GM21619 (cell line): ENCODE measurements at regions not wholly inside any gene's neighbourhood (a gene's known extent, or its start where the extent isn't known, plus 50 kb on each side); places are given as distances from the start of the nearest gene placed in this dataset.
"Not testable (repeated sequence)": the region's sequence is repeated elsewhere in the genome, so short reads cannot be mapped to it uniquely, and the experiment has no call there.

Experiments
- ATAC-seq: cut with Tn5 transposase; IDR thresholded peaks from one replicate; pipeline ENCODE4 v1.9.1; 2021; ENCODE audit not compliant: unreplicated experiment

- not testable (repeated sequence) for ATAC-seq
Observed at GRCh38 chr20:57812632-57813031, 102.8 kb upstream of the PMEPA1 start.

GRCh38 chr20:57811374-57812020, 101.7 kb upstream of the PMEPA1 start:
- ATAC-seq = no peak

GRCh38 chr20:57810511-57811373, 100.9 kb upstream of the PMEPA1 start:
- no peak for ATAC-seq

- no peak for ATAC-seq
Observed at GRCh38 chr20:57809661-57810172, 99.9 kb upstream of the PMEPA1 start.

DNA sequence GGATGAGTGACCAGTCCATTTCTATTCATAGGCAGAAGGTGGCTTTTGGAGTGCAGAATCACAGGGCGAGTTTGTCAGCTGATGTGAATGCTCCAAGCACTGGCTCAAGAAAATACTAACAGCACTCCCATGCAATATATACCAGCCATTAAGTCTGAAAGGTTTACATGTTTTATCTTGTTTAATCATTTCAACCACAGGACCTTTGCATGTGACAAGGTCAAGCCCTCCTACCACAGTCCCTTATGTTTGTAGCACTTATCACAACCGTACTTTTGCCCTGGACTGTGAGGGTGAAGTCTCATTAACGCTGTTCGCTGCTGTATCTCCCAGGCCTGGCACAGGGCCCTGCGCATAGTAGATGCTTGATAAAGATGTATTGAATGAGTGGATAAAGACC, 99.3 kb upstream of the PMEPA1 start:
- ATAC-seq = no peak

DNA sequence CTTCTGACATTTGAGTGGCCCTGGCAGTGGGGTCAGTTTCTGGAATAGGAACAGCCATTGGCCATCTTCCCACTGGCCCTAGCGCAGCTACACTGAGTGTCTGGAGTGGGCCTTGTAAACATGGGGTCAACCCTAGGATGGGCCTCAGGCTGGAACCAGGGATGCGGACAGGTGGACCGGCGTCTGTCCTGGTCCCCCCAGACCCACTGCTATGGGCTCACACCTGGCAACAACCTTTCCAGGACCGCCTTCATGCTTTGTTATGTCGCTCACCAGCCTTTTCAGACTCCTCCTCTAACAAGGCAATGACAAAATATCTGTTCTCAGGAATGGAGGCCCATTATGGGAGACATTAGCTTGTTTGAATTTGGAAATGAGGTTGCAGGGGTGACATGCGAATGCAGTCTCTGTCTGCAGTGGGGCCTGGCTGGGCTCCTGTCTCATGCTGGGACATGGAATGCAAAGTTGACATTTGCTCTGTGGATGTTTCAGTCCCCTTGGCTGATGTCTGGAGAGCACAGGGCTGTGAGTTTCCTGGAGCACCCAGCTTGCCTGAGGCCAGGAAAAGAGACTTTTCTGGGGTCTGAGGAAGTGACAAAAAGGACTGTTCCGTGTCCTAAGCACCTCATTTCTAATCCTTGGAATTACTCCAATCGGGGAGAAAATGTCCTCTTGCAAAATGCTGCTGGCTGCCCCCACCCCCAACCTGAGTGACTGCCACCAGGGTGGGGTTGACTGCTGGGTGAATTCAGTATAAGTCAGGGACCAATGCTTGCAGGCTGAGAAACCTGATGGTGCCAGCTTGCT, 98.7 kb upstream of the PMEPA1 start:
- no peak for ATAC-seq

DNA sequence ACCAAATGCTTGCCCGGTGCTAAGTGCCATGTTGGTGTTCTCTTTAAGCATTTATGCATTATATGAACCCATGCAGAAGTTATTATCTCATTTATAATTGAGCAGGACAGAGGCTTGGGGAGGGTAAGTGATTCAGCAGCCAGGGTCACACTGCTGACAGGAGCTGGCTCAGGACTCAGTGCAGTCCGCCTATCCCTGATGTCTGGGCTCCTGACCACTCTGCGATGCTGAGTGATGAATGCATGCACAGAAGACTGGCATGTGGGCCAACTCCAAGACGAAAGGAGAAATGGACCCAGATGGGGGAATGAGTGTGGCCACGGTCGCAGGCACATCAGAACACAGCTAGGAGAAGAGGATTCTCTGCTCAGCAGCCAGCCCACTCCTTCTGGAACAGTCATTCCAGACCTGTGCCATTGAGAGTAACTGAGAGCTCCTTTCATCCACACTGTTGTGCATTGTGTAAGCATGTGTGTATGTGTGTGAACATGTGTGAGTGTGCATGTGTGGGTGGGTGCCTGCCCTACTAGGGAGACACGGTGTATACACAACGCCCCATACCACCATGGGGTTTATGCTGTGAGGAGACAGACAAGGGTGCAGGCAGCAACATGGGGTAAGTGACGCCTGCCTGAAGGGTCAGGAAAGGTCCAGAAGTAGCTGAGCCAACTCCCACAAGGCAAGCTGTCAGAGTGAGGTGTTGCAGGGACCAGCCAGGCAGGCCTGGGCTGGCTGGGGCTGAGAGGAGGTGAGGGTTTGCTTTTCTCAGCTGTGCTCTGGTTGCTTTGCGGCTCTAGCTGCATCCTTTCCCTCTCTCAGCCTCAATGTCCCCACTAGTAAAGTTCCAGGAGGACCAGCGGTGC, 97.8 kb upstream of the PMEPA1 start:
- ATAC-seq = no peak

DNA sequence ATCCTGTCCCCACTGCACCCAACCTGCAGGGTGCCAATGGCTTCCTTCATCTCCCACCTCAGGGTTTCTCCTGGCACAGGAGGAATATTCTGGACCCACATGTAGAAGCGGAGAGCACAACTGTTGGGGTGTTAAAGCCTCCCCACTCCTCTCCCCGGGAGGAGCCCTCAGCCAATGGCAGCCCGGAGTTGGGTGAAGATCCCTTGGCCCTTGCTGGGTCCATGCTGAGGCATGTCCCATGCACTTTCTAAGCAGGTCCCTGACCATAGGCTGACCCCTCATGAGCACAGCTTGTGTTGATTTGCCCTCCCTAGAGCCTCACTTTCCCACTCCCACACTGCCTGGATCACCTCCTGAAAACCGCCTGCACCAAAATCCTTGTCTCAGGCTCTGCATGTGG, 97.2 kb upstream of the PMEPA1 start:
- no peak for ATAC-seq

DNA sequence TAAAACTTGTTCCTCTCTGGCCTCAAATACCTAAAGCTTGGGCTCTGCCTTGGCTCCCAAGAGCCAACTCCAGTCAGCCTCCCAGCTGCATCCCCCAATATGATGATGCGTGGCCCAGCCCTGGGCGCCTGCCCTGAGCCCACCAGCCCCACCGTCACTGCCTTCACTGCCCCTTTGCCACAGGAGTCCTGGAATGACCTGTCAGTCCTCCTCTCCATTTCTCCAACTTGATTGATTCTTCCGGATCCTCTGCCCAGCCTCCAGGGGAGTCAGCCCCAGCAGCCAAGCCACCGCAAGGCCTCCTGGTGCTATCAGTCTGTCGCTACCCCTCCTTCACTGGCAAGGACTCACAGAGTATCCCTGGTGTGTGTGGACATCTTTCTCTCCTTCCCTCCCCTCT, 96.7 kb upstream of the PMEPA1 start:
- ATAC-seq = no peak

GRCh38 chr20:57805747-57806146, 95.9 kb upstream of the PMEPA1 start:
- ATAC-seq = no peak

GRCh38 chr20:57804470-57805250, 94.8 kb upstream of the PMEPA1 start:
- ATAC-seq = no peak

DNA sequence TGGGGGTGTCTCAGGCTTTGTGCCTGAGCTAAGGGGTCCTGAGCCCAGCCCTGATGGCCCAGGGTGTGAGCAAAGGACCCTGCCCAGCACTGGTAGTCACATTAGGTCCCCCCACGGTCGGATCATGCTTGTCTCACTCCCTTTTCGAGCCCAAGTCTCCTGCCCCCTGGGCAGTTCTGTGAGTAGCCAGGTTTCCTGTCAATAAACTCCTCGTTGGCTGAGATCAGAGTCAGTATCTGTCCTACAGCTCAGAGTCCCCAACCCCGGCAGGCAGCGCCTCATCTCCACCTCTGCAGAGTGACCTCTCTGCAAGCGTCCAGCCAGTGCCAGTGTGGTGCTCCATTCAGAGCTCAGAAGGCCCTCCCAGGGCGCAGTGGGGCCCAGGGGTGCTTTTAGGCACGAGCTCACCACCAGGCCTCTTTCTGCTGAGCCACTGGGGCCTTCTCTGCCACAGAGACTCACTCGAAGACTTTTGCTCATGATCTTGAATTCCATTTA, 93.7 kb upstream of the PMEPA1 start:
- ATAC-seq = no peak

DNA sequence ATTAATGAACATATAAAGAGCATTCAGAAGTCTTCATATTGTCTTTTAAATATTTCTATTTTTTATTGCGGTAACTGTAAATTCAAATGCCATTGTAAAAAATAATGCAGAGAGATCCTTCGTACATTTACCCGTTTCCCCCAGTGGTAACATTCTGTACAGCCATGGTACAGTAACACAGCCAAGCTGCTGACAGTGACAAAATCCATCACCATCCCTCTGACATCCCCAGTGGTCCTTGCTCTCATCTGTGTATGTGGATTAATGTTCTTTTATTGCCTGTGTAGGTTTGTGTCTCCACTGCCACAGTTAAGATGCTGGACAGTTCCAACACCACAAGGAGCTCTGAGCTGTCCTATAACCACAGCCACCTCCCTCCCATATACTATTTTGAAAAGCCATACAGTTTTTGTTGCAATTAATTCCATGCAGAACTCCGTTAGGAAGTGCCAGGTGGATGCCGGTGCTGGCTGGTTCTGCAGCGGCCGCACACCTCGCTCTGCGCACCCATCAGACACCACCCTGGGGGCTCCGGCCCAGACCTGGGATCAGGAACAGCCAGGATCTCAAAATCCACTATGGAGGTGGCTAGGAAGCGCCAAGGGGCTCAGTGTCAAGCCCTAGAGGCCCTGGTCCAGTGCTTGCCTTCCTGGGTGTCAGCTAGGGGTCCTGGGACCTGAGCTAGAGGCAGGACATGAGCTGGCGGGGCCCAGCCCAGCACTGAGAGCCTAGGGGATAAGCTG, 93.1 kb upstream of the PMEPA1 start:
- no peak for ATAC-seq

DNA sequence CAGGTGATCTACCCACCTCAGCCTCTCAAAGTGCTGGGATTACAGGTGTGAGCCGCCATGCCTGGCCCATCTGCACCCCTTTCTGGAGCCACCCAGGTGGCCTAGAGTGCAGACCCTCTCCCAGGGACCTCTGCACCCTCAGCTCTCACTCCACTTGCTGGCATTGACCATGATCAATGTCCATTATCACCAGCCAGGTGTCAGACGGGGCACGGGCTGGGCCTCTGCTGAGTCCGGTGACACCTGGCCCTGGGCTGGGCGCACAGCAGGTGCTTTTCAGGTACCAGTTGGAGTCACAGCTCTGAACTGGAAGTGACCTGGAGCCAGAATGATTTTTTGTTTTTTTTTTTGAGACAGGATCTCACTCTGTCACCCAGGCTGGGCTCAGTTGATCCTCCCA, 91.8 kb upstream of the PMEPA1 start:
- ATAC-seq = no peak

- no peak for ATAC-seq
Observed at GRCh38 chr20:57800791-57801430, 91.1 kb upstream of the PMEPA1 start.

DNA sequence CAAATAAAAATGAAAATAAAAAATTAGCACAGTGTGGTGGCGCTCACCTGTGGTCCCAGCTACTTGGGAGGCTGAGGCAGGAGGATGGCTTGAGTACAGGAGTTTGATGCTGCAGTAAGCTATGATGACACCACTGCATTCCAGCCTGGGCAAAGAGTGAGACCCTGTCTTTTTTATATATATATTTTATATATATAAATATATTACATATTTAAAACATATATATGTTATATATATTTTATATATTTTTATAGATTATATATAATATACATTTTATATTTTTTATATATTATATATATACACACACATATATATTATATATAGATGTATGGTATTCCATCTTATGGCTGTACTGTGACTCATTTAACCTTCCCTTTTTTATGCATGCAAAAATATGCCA, 87.6 kb upstream of the PMEPA1 start:
- ATAC-seq = no peak

GRCh38 chr20:57795977-57796560, 86.3 kb upstream of the PMEPA1 start:
- no peak for ATAC-seq

DNA sequence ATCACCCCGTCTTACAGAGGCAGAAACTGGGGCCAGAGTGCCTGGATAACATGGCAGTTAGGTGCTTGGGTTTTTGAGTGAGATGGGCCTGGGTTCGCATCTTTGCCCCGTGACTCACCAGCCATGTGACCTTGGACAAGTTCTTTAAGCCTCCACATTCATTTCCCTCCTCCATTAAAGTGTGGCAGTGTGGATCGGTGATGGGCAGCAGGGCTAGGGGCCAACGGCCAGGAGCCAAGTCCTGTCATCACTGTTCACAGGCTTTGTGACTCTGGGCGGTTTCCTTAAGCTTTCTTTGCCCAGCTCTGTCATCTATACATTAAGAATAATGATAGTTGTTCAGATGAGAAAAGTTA, 85.5 kb upstream of the PMEPA1 start:
- ATAC-seq = no peak
